Vagina (tissue), 2 donors: ENCODE measurements at regions not wholly inside any gene's neighbourhood (a gene's known extent, or its start where the extent isn't known, plus 50 kb on each side); places are given as distances from the start of the nearest gene placed in this dataset.

ENCODE experiments used
- DNase-seq, 2 donors: peaks; one replicate each; pipeline ENCODE4 v3.0.0-alpha.2; 2017; ENCODE audit errors: extremely low spot score in 2 of 2
- H3K27ac ChIP-seq: fragments of 200-600 bp; sonication (generic); one replicate; pipeline ENCODE4 v1.5.1; 2019
- H3K27me3 ChIP-seq: fragments of 200-600 bp; sonication (generic); one replicate; pipeline ENCODE4 v1.5.1; 2019
- H3K36me3 ChIP-seq, 2 donors: fragments of 200-600 bp; sonication (generic); one replicate each; pipeline ENCODE4 v1.5.1; 2017 to 2019
- H3K4me1 ChIP-seq: fragments of 200-600 bp; sonication (generic); one replicate; pipeline ENCODE4 v1.5.1; 2019
- H3K4me3 ChIP-seq, 2 donors: fragments of 200-600 bp; sonication (generic); 1 replicate in 1 of 2; 2 replicates in 1 of 2; pipeline ENCODE4 v1.5.1; 2016 to 2019
- H3K9me3 ChIP-seq: fragments of 200-600 bp; sonication (generic); one replicate; pipeline ENCODE4 v1.5.1; 2019
- CTCF ChIP-seq, 3 experiments: fragments of 450-650 bp in 2 of 3; fragments of 200-600 bp in 1 of 3; sonication (generic) in 1 of 3; IDR thresholded peaks; one replicate each; pipeline ENCODE4 v1.5.1; 2017 to 2019; ENCODE audit warnings: antibody characterized with exemption in 3 of 3, mild to moderate bottlenecking in 2 of 3, moderate library complexity in 2 of 3
- POLR2A ChIP-seq, 2 donors: fragments of 450-650 bp; IDR thresholded peaks; one replicate each; pipeline ENCODE4 v1.6.1; 2017; ENCODE audit warnings: antibody characterized with exemption in 2 of 2, mild to moderate bottlenecking in 2 of 2, moderate library complexity in 2 of 2
- POLR2AphosphoS5 ChIP-seq, 2 donors: sonication (generic); formaldehyde crosslinking; IDR thresholded peaks; one replicate each; pipeline ENCODE4 v1.9.0; 2017; ENCODE audit warnings: antibody characterized with exemption in 2 of 2, mild to moderate bottlenecking in 2 of 2, low read depth in 1 of 2; ENCODE audit not compliant: insufficient read depth in 1 of 2
- intact Hi-C: fragments of 100-400 bp; cut with DNase I; formaldehyde crosslinking; loops from one replicate; pipeline ENCODE4 v1.15.1; 2023

DNA sequence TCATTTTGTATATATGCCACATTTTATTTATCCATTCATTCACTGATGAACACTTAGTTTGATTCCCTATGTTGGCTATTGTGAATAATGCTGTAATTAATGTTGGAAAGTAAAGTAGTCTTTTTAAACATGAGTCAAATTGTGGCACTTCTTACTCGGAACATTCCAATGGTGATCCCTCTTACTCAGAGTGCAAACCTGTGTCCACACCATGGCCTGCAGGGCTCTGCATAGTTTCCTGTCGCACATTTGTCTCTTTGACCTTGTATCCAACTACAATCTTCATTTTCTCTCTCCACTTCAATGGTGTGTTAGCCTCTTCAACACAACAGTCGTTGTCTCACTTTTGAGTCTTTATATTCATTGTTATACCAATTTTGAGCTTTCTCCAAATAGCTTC lies 98.1 kb upstream of the PAPPA start:
- Histone ChIP-seq H3K36me3 (no peaks in the 10 kb centered on the region), H3K9me3 (no peaks in the 10 kb centered on the region), H3K27ac (no peak overlapping the region), H3K4me1 (no peaks in the 10 kb centered on the region), H3K4me3 (no peak overlapping the region), H3K27me3 (no peaks in the 10 kb centered on the region)
- intact Hi-C loops, result no loop called here
- TF ChIP-seq POLR2A (IDR thresholded peaks at IDR 0.05), result no peak
- no peak for TF ChIP-seq CTCF (IDR thresholded peaks at IDR 0.05)
- TF ChIP-seq POLR2AphosphoS5 (IDR thresholded peaks at IDR 0.05; ENCODE audit: insufficient read depth in 1 of 2, low read depth in 1 of 2), result no peak
- DNase-seq, result no peak

- no peak for DNase-seq
- H3K9me3 ChIP-seq, result no peaks in the 10 kb centered on the region
- H3K27ac ChIP-seq, result no peak overlapping the region
- no peaks in the 10 kb centered on the region for H3K4me1 ChIP-seq
- H3K36me3 ChIP-seq, result no peaks in the 10 kb centered on the region
- intact Hi-C loops, result no loop called here
- no peaks in the 10 kb centered on the region for H3K27me3 ChIP-seq
- TF ChIP-seq POLR2AphosphoS5 (IDR thresholded peaks at IDR 0.05; ENCODE audit: insufficient read depth in 1 of 2, low read depth in 1 of 2) (no peak), CTCF (IDR thresholded peaks at IDR 0.05) (no peak), POLR2A (IDR thresholded peaks at IDR 0.05) (no peak)
- H3K4me3 ChIP-seq, result no peak overlapping the region
Measured at GRCh38 chr9:116057371-116057770, 96.2 kb upstream of the PAPPA start.

DNA sequence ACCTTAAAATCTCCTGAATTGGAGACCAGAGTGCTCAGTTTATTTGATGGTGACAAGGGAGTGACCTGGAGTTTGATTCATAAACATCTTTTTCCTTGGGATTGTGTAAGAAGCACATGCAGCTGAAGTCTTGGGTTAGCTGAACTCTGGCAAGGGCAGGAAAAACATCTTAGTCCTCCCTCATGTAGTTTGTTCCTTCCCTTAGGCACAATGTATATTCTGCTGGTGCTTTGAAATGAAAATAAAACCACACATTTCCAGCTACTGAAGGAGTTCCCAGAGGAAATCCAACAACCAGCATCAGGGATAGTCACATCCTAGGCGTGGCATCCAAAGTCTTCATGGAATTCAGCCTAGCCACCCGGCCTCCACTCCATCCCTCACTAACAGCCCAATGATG lies 95.2 kb upstream of the PAPPA start:
- Histone ChIP-seq H3K4me1 (no peaks in the 10 kb centered on the region), H3K9me3 (no peaks in the 10 kb centered on the region), H3K4me3 (no peak overlapping the region), H3K27me3 (no peaks in the 10 kb centered on the region), H3K27ac (no peak overlapping the region), H3K36me3 (no peaks in the 10 kb centered on the region)
- TF ChIP-seq POLR2A (IDR thresholded peaks at IDR 0.05) (no peak), CTCF (IDR thresholded peaks at IDR 0.05) (no peak), POLR2AphosphoS5 (IDR thresholded peaks at IDR 0.05; ENCODE audit: insufficient read depth in 1 of 2, low read depth in 1 of 2) (no peak)
- DNase-seq, result no peak
- intact Hi-C loops, result no loop called here

DNA sequence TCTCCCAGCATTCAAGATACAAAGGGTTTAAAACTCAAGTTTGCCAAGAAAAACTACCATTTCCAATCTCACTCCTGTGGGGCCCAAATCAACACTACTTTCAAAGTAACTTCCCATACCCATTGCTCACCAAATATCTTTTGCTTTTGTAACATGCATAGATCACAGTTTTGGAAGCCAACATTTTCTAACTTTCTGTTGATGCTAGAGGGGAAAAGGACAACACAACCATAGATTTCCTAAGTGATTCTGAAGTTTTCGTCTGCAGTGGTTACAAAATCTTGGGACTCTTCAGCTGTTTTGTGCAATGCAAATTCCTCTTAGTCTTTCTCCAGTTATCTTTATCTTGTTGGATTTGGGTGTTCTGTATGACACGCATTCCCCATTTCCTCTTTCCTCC lies 94.1 kb upstream of the PAPPA start:
- no peaks in the 10 kb centered on the region for H3K27me3 ChIP-seq
- H3K9me3 ChIP-seq, result no peaks in the 10 kb centered on the region
- intact Hi-C loops, result no loop called here
- no peak overlapping the region for H3K27ac ChIP-seq
- no peaks in the 10 kb centered on the region for H3K36me3 ChIP-seq
- H3K4me1 ChIP-seq, result no peaks in the 10 kb centered on the region
- DNase-seq, result no peak
- no peak for TF ChIP-seq CTCF (IDR thresholded peaks at IDR 0.05)
- TF ChIP-seq POLR2A (IDR thresholded peaks at IDR 0.05), result no peak
- TF ChIP-seq POLR2AphosphoS5 (IDR thresholded peaks at IDR 0.05; ENCODE audit: insufficient read depth in 1 of 2, low read depth in 1 of 2), result no peak
- no peak overlapping the region for H3K4me3 ChIP-seq

DNA sequence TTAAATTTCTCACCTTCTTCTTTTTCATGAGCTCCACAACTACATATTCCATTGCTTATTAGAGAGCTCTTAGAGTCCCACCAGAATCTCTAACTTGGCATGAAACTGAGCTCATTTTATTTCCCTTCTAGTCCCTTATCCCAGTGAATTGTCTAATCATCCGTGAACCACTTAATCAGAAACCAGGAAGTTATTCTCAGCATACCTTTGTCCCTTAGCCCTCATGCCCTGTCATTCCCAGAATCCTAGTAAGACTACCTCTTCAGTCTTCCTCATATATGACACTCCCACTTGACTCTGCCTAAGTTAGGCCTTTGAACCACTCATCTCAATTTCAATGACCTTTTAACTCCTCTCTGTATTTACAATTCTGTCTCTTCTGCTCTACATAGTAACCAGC lies 93.0 kb upstream of the PAPPA start:
- no peak overlapping the region for H3K27ac ChIP-seq
- TF ChIP-seq CTCF (IDR thresholded peaks at IDR 0.05) (no peak), POLR2A (IDR thresholded peaks at IDR 0.05) (no peak), POLR2AphosphoS5 (IDR thresholded peaks at IDR 0.05; ENCODE audit: insufficient read depth in 1 of 2, low read depth in 1 of 2) (no peak)
- H3K4me3 ChIP-seq, result no peak overlapping the region
- DNase-seq, result no peak
- H3K27me3 ChIP-seq, result no peaks in the 10 kb centered on the region
- H3K36me3 ChIP-seq, result no peaks in the 10 kb centered on the region
- H3K4me1 ChIP-seq, result no peaks in the 10 kb centered on the region
- intact Hi-C loops, result no loop called here
- no peaks in the 10 kb centered on the region for H3K9me3 ChIP-seq
